ENCODE measurements at regions not wholly inside any gene's neighbourhood (a gene's known extent, or its start where the extent isn't known, plus 50 kb on each side); places are given as distances from the start of the nearest gene placed in this dataset.

- TF ChIP-seq REST (IDR thresholded peaks at IDR 0.05; ENCODE audit: low read depth, low read length) (no peak), YY1 (IDR thresholded peaks at IDR 0.05; ENCODE audit: low read depth, low read length) (no peak), POLR2AphosphoS5 (IDR thresholded peaks at IDR 0.05; ENCODE audit: low read length) (no peak), POLR2A (IDR thresholded peaks at IDR 0.05; ENCODE audit: low read depth, low read length) (no peak), CTCF (IDR thresholded peaks at IDR 0.05 in 2 of 3, conservative IDR thresholded peaks at IDR 0.05 in 1 of 3; ENCODE audit: control insufficient read depth in 2 of 3, extremely low read depth in 1 of 3, insufficient read depth in 1 of 3, low read depth in 3 of 3, low read length in 3 of 3) (no peak)
These were observed 344.0 kb downstream of the ACTRT1 start for GRCh38 chrX:127708155-127708554.

Data from GM12878 (cell line).